ENCODE measurements at regions not wholly inside any gene's neighbourhood (a gene's known extent, or its start where the extent isn't known, plus 50 kb on each side); places are given as distances from the start of the nearest gene placed in this dataset.

DNA sequence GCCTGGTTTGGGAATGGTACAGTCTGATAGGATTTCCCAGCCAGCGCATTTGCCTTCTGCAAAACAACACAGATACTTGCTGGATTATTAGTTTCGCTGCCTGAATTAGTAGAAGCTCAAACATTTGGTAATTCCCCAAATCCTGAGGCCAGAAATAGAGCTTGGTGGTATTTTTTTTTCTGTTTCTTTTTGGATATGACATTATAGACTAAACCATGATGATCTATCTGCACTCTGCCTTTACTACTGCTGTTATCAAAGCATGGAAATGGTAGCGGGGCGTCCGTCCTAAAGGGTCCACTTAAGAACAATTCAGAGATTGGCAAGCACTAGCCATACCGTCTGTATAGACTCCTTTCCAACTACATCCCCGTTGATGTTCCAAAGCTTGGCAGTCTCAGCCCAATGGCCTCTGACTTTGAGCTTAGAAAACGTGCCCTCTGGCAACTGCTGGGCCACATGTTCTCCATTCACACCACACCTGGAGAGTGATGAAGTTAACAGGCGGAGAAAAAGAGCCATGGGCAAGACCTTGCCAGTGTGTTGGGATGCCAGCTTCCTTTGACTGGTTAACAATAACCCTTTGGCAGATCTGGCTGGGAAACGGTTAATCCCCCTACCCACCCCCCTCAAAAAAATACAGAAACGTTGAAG is 241.0 kb upstream of the NR2F2 start:
- TF ChIP-seq PATZ1 (CRISPR knock-in tag; IDR thresholded peaks at IDR 0.05; ENCODE audit: borderline replicate concordance) (no peak), SNAI2 (CRISPR knock-in tag; IDR thresholded peaks at IDR 0.05) (no peak), ZNF70 (CRISPR knock-in tag; IDR thresholded peaks at IDR 0.05) (no peak), TOX (CRISPR knock-in tag; IDR thresholded peaks at IDR 0.05; ENCODE audit: borderline replicate concordance) (no peak), ZNF8 (CRISPR knock-in tag; IDR thresholded peaks at IDR 0.05) (no peak), ISL1 (CRISPR knock-in tag; IDR thresholded peaks at IDR 0.05) (no peak), ARNTL (CRISPR knock-in tag; IDR thresholded peaks at IDR 0.05; ENCODE audit: borderline replicate concordance, low read depth) (no peak), RARB (CRISPR knock-in tag; IDR thresholded peaks at IDR 0.05) (no peak), BACH2 (CRISPR knock-in tag; IDR thresholded peaks at IDR 0.05; ENCODE audit: borderline replicate concordance) (no peak), GLIS3 (CRISPR knock-in tag; IDR thresholded peaks at IDR 0.05) (no peak), ZFP30 (CRISPR knock-in tag; IDR thresholded peaks at IDR 0.05) (no peak)
- TF ChIP-seq, protein P1, sequence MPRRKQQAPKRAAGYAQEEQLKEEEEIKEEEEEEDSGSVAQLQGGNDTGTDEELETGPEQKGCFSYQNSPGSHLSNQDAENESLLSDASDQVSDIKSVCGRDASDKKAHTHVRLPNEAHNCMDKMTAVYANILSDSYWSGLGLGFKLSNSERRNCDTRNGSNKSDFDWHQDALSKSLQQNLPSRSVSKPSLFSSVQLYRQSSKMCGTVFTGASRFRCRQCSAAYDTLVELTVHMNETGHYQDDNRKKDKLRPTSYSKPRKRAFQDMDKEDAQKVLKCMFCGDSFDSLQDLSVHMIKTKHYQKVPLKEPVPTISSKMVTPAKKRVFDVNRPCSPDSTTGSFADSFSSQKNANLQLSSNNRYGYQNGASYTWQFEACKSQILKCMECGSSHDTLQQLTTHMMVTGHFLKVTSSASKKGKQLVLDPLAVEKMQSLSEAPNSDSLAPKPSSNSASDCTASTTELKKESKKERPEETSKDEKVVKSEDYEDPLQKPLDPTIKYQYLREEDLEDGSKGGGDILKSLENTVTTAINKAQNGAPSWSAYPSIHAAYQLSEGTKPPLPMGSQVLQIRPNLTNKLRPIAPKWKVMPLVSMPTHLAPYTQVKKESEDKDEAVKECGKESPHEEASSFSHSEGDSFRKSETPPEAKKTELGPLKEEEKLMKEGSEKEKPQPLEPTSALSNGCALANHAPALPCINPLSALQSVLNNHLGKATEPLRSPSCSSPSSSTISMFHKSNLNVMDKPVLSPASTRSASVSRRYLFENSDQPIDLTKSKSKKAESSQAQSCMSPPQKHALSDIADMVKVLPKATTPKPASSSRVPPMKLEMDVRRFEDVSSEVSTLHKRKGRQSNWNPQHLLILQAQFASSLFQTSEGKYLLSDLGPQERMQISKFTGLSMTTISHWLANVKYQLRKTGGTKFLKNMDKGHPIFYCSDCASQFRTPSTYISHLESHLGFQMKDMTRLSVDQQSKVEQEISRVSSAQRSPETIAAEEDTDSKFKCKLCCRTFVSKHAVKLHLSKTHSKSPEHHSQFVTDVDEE (CRISPR knock-in tag; IDR thresholded peaks at IDR 0.05): no peak

Data from SK-N-SH treated with all-trans-retinoic acid at 6 μM for 48 hours (cell line).